DND-41 (cell line): ENCODE measurements at regions not wholly inside any gene's neighbourhood (a gene's known extent, or its start where the extent isn't known, plus 50 kb on each side); places are given as distances from the start of the nearest gene placed in this dataset.

Experiments used
- ATAC-seq: fragments of 200-7000 bp; cut with Tn5 transposase; 3 replicates; pipeline ENCODE4 v1.9.1; 2021; ENCODE audit warnings: low read depth; ENCODE audit not compliant: insufficient read depth
- DNase-seq: peaks from one replicate; pipeline ENCODE4 v3.0.0-alpha.2; 2020
- H2AFZ ChIP-seq: 2 replicates; pipeline ENCODE4 v1.6.0; 2012; ENCODE audit warnings: low read depth, low read length
- H3K27ac ChIP-seq: 2 replicates; pipeline ENCODE4 v1.5.1; 2012; ENCODE audit warnings: low read length, inconsistent platforms
- H3K27me3 ChIP-seq: fragments of 200-600 bp; sonication (generic); 2 replicates; pipeline ENCODE4 v1.6.0; 2012; ENCODE audit warnings: low read length, mild to moderate bottlenecking, inconsistent platforms; ENCODE audit not compliant: insufficient read depth, poor library complexity
- H3K36me3 ChIP-seq: 2 replicates; pipeline ENCODE4 v1.5.1; 2012; ENCODE audit warnings: low read length, inconsistent platforms; ENCODE audit not compliant: insufficient read depth
- H3K4me1 ChIP-seq: 2 replicates; pipeline ENCODE4 v1.5.1; 2012; ENCODE audit warnings: mild to moderate bottlenecking, low read length; ENCODE audit not compliant: insufficient read depth
- H3K4me2 ChIP-seq: 2 replicates; pipeline ENCODE4 v1.6.0; 2012; ENCODE audit warnings: mild to moderate bottlenecking, moderate library complexity, low read length, inconsistent platforms; ENCODE audit not compliant: insufficient read depth
- H3K4me3 ChIP-seq, 2 experiments: fragments of 200-600 bp in 1 of 2; shearing (Covaris generic) in 1 of 2; 2 replicates each; pipeline ENCODE4 v1.5.1; 2012 to 2016; ENCODE audit warnings: inconsistent platforms in 2 of 2, low read length in 2 of 2, mild to moderate bottlenecking in 2 of 2, low read depth in 1 of 2, moderate library complexity in 1 of 2
- H3K79me2 ChIP-seq: 2 replicates; pipeline ENCODE4 v1.6.0; 2012; ENCODE audit warnings: low read length, inconsistent platforms; ENCODE audit not compliant: insufficient read depth
- H3K9ac ChIP-seq: 2 replicates; pipeline ENCODE4 v1.6.0; 2012; ENCODE audit warnings: low read depth, mild to moderate bottlenecking, inconsistent platforms, low read length, moderate library complexity
- H3K9me3 ChIP-seq: 2 replicates; pipeline ENCODE4 v1.5.1; 2012; ENCODE audit warnings: low read length, moderate library complexity, mild to moderate bottlenecking, inconsistent platforms; ENCODE audit not compliant: insufficient read depth, severe bottlenecking
- H4K20me1 ChIP-seq: 2 replicates; pipeline ENCODE4 v1.6.0; 2012; ENCODE audit warnings: low read length; ENCODE audit not compliant: insufficient read depth
- CTCF ChIP-seq: IDR thresholded peaks from 2 replicates; pipeline ENCODE4 v1.5.1; 2012; ENCODE audit warnings: borderline replicate concordance, low read length, moderate library complexity, mild to moderate bottlenecking; ENCODE audit not compliant: poor library complexity, severe bottlenecking; ENCODE audit errors: extremely low read depth
- EZH2 ChIP-seq: IDR thresholded peaks from 3 replicates; pipeline ENCODE4 v1.6.1; 2012; ENCODE audit warnings: borderline replicate concordance, low read depth, mild to moderate bottlenecking, moderate library complexity, low read length, inconsistent platforms; ENCODE audit not compliant: severe bottlenecking

DNA sequence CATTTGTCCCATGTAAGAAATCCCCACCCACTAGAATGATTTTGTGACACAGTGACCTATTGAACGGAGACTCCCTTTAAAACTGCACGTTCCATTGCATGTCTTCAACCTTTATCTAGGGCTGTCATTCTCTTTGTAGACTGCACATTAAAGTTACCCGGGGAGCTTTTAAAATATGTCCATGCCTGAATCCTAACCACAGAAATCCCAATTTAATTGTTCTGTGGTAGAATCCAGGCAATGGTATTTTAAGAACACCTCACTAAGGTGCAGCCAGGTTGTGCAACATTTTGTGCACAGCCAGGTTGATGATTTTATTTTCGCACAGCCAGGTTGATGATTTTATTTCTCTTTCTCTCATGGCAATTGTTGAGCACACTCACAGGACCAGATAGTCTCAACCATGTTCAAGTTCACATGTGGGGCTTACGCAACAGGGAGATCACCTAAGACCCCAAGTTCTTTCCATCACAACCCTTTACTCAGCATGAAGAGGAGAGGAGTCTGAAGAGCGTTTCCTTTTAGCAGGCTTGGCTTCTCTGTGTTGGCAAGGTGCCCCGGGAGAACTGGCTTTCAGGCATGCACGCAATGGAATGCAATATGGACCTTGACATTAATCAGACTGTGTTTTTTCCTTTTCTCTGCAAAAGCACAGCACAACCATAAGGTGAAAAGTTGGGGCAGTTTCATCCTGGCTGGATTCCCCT, 467.3 kb upstream of the ETAA1 start:
- H3K36me3 ChIP-seq = no peaks in the 10 kb centered on the region

GRCh38 chr2:66930339-66931220, 466.6 kb upstream of the ETAA1 start:
- Histone ChIP-seq H3K4me3 (no peak overlapping the region), H4K20me1 (no peaks in the 10 kb centered on the region), H3K79me2 (no peaks in the 10 kb centered on the region), H3K36me3 (no peaks in the 10 kb centered on the region), H3K9me3 (no peaks in the 10 kb centered on the region), H3K4me2 (no peak overlapping the region), H3K9ac (no peak overlapping the region), H3K4me1 (no peaks in the 10 kb centered on the region), H3K27ac (no peak overlapping the region), H2AFZ (no peak overlapping the region), H3K27me3 (no peaks in the 10 kb centered on the region)
- no peak for DNase-seq
- TF ChIP-seq CTCF = no peak
- no peak for TF ChIP-seq EZH2
- no peak for ATAC-seq

More for the DNA sequence above, 467.3 kb upstream of the ETAA1 start:
- no peak for DNase-seq
- no peak overlapping the region for H3K4me2 ChIP-seq
- no peak overlapping the region for H3K4me3 ChIP-seq
- H3K9me3 ChIP-seq = no peaks in the 10 kb centered on the region
- no peak overlapping the region for H2AFZ ChIP-seq
- TF ChIP-seq CTCF = no peak
- TF ChIP-seq EZH2 = no peak
- no peaks in the 10 kb centered on the region for H3K27me3 ChIP-seq
- no peak for ATAC-seq
- no peak overlapping the region for H3K9ac ChIP-seq
- no peaks in the 10 kb centered on the region for H4K20me1 ChIP-seq
- no peaks in the 10 kb centered on the region for H3K4me1 ChIP-seq
- H3K27ac ChIP-seq = no peak overlapping the region
- no peaks in the 10 kb centered on the region for H3K79me2 ChIP-seq

GRCh38 chr2:66938471-66938967, 458.6 kb upstream of the ETAA1 start:
- TF ChIP-seq EZH2 (no peak), CTCF (no peak)
- ATAC-seq (no peak), DNase-seq (no peak)
- Histone ChIP-seq H3K79me2 (no peaks in the 10 kb centered on the region), H2AFZ (no peak overlapping the region), H3K9me3 (no peaks in the 10 kb centered on the region), H3K9ac (no peak overlapping the region), H3K4me3 (no peak overlapping the region), H3K4me2 (no peak overlapping the region), H3K4me1 (no peaks in the 10 kb centered on the region), H3K27ac (no peak overlapping the region), H3K27me3 (no peaks in the 10 kb centered on the region), H3K36me3 (no peaks in the 10 kb centered on the region), H4K20me1 (no peaks in the 10 kb centered on the region)
